NCI-H2171 treated with DMSO at 0.1 percent for 48 hours (cell line): ENCODE measurements at regions not wholly inside any gene's neighbourhood (a gene's known extent, or its start where the extent isn't known, plus 50 kb on each side); places are given as distances from the start of the nearest gene placed in this dataset.

Experiments used
- DNase-seq: peaks from one replicate; lab custom pipeline; 2025; lab: John Stamatoyannopoulos, UW

GRCh38 chr6:104617591-104617990 is 242.1 kb downstream of the HACE1 start:
- DNase-seq, result no peak

DNA sequence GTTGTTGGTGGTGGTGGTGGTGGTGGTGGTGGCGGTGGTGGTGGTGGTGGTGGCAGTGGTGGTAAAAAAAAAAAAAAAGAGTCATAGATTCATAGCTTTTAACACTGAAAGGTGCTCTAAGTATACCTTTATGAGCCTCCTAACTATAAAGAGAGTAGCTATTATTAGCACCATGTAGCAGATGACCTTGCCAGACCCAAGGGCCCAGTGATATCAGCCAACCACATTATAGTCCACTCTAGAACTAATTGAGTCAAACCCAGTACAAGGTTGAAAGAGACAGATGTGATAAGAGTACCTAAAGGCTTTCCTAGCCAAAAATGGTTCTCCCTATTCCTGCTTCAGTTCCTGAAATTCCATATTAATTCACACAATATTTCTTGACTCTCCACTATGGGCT is 245.3 kb downstream of the HACE1 start:
- DNase-seq, result no peak

DNA sequence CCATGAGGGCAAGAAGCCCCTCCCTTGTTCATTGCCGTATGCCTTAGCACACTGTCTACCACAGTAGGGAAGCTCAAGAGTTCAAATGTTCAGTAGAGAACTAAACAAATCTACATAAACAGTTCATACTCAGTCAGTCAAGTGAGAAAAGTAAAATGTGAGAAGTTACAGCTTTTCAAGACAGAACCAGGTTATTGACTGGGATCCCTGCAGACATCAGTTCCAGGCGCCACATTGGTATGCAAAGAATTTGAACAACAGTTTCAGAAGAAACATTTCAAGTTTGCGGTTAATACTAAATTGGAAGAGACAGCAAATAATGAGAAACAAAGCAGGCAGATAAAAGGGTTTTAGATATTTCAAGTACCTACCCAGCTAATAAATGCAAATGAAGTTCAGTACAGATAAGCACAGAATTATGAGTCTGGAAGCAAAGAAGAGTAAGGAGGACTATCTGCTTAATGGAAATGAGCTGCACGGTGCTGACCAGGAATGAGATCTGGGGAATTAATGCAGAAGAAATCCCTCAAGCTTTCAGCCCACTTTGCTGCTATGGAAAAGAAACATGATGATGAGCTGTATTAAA is 246.2 kb downstream of the HACE1 start:
- no peak for DNase-seq

DNA sequence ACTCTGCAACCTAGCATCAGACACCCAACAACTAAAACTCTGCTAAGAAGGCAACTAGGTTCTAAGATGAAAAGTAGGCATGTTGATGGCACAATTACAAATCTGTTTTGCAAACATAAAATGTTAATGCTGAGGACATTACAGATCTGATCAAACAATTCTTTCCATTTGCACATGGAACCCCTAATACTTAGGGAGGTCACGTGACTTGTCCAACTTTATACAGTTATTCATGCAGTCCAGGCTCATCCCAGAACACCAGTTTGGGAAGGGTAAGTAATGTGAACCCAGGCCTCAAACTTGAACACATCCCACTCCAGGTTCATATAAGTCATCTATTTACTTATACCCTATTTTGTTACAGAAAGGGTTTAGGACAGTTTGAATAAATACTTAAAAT is 247.2 kb downstream of the HACE1 start:
- no peak for DNase-seq

- no peak for DNase-seq
Measured at GRCh38 chr6:104608101-104608500, 251.6 kb downstream of the HACE1 start.

- no peak for DNase-seq
Measured at GRCh38 chr6:104607501-104607900, 252.2 kb downstream of the HACE1 start.

DNA sequence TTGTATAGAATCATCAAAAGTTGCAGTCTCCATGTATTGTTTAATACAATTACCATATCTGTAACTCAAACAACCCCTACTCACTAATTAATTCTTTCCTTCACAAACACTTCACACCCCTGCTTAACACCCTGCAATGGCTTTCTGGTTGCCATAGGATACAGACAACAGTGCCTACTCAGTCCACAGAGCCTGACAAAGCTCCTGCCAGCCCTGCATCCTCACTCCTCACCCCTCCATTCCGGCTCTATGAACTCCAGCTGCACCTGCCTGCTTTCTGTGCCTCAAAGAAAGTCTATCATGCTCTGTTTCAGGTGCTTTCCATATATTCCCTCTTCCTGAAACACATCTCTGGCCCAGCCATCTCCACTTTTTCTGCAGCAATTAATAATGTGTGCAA is 253.4 kb downstream of the HACE1 start:
- no peak for DNase-seq

- no peak for DNase-seq
Measured at GRCh38 chr6:104604685-104605084, 255.0 kb downstream of the HACE1 start.

- no peak for DNase-seq
Measured at GRCh38 chr6:104603108-104603745, 256.5 kb downstream of the HACE1 start.

DNA sequence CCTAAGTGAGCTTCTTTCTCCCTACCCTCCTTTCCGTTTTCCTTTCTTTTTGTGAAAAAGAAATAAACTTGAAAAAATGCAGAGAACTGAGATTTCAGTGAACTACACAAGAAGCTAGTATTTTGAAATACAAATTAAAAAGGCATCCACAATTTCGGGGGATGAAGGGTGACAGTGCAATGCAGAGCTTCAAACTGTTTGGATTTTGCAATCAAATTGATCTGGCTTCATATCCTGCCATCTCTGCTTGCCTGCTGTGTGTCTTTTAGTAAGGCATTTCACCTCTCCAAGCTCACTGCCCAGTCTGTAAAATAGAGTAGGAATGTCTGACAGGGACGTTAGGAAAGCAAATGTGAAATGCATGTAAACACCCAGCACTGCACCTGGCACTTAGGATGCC is 258.0 kb downstream of the HACE1 start:
- DNase-seq, result no peak

GRCh38 chr6:104601131-104601651 is 258.5 kb downstream of the HACE1 start:
- no peak for DNase-seq

DNA sequence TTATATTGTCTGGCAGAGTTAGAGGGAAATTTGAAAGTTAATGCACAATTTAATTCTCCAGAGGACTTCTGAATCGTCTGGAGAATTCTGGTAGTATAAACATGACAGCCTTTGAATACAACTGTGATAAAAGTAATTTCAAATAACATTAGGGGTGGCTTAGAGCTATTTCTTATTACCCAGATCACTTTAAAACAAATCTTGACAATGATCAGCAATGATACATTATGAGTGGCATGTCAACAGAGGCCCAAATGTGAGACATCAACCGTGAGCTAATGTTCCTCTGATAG is 259.1 kb downstream of the HACE1 start:
- DNase-seq, result no peak

DNA sequence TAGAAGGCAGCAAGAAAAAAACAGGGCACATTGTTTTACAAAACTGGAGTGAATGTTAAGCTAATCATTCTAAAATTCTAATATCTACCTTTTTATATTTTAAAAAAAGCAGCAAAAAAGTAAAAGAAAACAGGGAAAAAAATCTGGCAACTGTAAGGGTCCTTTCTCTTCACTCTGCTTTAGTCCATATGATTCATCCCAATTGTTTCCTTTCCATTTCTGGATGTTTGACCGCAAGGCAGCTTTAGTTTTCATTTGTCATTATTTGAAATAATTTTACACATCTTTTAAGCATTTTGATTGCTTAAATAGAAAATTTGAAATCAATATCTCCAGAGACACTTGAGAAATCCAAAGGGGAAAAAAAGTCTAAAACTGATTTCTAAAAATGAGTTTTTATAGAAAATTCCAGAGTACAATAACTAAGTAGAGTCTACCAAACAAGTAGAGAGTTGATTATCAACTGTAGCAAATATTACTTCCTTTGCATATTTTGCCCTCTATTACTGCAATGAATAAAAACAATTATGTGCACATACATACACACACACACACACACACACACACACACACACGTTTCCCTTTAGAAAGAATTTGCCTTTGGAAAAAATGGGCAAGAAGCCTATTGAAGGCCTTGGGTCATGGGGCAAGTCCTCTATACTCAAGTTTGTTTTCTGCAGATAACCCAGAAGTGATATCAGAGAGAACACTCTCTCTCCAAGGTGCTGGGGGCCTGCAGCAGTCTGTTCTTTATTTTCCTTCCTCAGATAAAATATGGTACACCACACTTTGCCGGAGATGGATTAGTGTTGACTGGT is 259.7 kb downstream of the HACE1 start:
- no peak for DNase-seq

DNA sequence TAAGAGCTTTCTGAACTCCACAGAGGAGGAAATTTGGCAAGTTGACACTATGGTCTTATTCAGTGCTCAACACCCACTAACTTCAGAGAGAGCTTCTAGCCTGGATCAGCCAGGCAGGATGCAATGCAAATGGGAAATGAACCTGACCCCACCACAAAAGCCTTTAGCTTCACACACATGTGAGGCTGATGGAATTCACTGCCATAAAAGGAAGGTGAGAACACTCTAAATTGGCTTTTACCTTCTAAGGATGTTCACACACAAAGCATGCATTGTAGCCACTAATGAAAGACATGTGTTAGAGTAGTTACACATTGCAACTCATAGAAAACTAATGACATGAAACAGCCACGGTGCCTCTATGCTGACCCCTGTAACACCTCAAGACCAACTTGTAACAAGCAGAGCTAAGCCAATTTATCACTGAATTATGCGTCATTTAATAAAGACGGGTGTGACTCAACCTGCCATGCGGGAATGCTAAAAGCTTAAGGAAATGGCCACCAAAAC is 262.1 kb downstream of the HACE1 start:
- DNase-seq, result no peak

DNA sequence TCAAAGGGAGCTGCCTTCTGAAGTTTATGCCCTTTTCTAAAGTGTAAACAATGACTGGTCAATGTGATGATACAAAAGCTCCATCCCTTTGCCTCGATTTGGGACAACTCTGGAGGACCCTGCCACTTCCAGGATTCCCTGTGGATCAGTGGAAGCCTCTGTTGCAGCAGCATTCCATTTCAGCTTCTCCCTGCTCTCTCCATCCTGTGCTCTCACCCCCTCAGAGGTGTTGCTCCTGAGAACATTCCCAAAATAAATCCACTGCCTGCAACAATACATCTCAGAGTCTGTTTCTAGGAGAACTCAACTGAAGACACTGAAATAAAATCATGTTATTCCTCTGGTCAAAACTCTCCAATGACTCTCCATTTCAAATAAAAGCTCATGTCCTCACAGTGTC is 263.6 kb downstream of the HACE1 start:
- no peak for DNase-seq

DNA sequence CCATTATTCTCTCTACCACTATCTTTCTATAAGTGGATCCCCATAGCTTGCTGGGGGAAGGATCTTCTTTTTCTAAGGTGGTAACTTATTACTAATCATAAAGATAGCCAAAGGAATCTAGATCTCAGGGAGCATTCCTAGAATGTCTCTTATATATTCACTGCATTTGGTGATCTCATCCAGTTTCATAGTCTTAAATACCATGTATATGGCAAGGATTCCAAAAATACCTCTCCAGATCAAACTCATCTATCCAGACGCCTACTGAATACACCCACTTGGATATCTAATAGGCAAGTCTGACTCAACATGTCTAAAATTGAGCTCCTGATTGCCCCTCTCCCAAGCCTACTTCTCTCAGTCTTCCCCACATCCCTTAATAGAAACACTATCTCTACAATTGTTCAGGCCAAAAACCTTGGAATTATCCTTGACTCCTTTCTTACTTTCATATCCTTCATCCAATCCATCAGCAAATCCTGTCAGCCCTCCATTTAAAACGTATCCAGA is 264.4 kb downstream of the HACE1 start:
- DNase-seq, result no peak

GRCh38 chr6:104591573-104592334 is 268.0 kb downstream of the HACE1 start:
- no peak for DNase-seq

GRCh38 chr6:104589940-104590339 is 269.8 kb downstream of the HACE1 start:
- DNase-seq, result no peak

- DNase-seq, result no peak
Measured at GRCh38 chr6:104585646-104586045, 274.1 kb downstream of the HACE1 start.

GRCh38 chr6:104580452-104580851 is 279.3 kb downstream of the HACE1 start:
- no peak for DNase-seq

GRCh38 chr6:104579310-104579863 is 280.3 kb downstream of the HACE1 start:
- no peak for DNase-seq

- DNase-seq, result no peak
Measured at GRCh38 chr6:104575536-104575935, 284.2 kb downstream of the HACE1 start.
